Tibial artery (tissue), 4 donors: ENCODE measurements at regions not wholly inside any gene's neighbourhood (a gene's known extent, or its start where the extent isn't known, plus 50 kb on each side); places are given as distances from the start of the nearest gene placed in this dataset.

Experiments used
- DNase-seq, 2 donors: peaks; one replicate each; pipeline ENCODE4 v3.0.0-alpha.2; 2019
- H3K27ac ChIP-seq, 2 donors: fragments of 200-600 bp; sonication (generic) in 1 of 2; 1 replicate in 1 of 2; 2 replicates in 1 of 2; pipeline ENCODE4 v1.5.1; 2018 to 2019; ENCODE audit warnings: mild to moderate bottlenecking in 1 of 2
- H3K27me3 ChIP-seq, 2 donors: fragments of 200-600 bp; sonication (generic) in 1 of 2; one replicate each; pipeline versions ENCODE4 v1.5.1 to v1.6.0; 2016 to 2019
- H3K36me3 ChIP-seq, 3 donors: fragments of 200-600 bp; sonication (generic) in 2 of 3; one replicate each; pipeline ENCODE4 v1.5.1; 2016 to 2019; ENCODE audit warnings: mild to moderate bottlenecking in 2 of 3
- H3K4me1 ChIP-seq, 4 donors: fragments of 200-600 bp; sonication (generic) in 2 of 4; 1 replicate in 3 of 4; 2 replicates in 1 of 4; pipeline ENCODE4 v1.5.1; 2016 to 2019
- H3K4me3 ChIP-seq, 2 donors: fragments of 200-600 bp; sonication (generic) in 1 of 2; 1 replicate in 1 of 2; 2 replicates in 1 of 2; pipeline ENCODE4 v1.5.1; 2018 to 2019; ENCODE audit warnings: mild to moderate bottlenecking in 2 of 2
- H3K9me3 ChIP-seq, 3 donors: fragments of 200-600 bp; sonication (generic) in 1 of 3; one replicate each; pipeline ENCODE4 v1.5.1; 2016 to 2019
- intact Hi-C: fragments of 100-400 bp; cut with DNase I; formaldehyde crosslinking; loops from one replicate; pipeline ENCODE4 v1.15.0; 2023; ENCODE audit warnings: low total_unique reads
- TF ChIP-seq, protein P1 (sequence below), 2 experiments: fragments of 200-600 bp in 1 of 2; fragments of 450-650 bp in 1 of 2; IDR thresholded peaks; one replicate each; pipeline ENCODE4 v1.5.1; 2017 to 2019; ENCODE audit warnings: antibody characterized with exemption in 2 of 2, mild to moderate bottlenecking in 1 of 2, moderate library complexity in 1 of 2

DNA sequence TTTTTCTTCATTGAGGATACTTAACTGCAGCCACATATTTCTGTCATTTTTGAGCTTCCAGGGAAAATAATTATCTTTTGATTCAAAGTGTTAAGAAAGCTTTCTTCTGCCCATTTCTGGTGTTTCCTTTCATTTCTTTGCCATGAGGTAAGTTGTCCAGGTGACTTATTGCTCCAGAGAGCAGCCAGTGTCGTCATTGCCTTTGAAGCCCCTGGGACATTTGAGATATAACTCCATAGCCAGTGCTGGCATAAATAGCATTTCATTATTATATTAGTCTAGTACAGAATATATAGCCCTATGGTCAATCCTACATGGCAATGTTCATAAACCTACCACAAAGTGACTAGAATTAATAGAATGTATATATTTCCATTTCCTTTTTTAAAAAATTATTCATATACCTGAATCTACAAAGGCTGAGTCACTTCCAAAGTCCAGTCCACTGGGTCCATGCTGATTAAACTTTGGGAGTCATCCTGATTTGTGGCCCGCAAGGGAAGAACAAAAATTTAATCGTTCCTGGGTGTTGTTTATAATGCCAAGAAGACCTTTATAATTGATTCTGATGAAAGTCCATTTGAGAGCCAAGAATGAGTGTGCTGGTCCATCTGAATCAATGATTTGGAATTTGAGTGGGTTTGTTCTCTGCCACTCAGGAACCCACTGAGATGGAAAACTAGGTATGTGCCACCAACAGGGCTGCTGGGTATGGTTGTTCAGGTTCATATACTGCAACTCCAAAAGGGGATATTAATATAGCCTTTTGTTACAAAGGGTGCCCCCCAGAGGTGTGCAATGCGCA is 221.8 kb upstream of the PLXNA2 start:
- H3K27me3 ChIP-seq: no peaks in the 10 kb centered on the region
- no peak for DNase-seq
- no peaks in the 10 kb centered on the region for H3K4me1 ChIP-seq
- H3K4me3 ChIP-seq: no peak overlapping the region
- no peaks in the 10 kb centered on the region for H3K36me3 ChIP-seq
- H3K27ac ChIP-seq: no peak overlapping the region
- TF ChIP-seq, protein P1, sequence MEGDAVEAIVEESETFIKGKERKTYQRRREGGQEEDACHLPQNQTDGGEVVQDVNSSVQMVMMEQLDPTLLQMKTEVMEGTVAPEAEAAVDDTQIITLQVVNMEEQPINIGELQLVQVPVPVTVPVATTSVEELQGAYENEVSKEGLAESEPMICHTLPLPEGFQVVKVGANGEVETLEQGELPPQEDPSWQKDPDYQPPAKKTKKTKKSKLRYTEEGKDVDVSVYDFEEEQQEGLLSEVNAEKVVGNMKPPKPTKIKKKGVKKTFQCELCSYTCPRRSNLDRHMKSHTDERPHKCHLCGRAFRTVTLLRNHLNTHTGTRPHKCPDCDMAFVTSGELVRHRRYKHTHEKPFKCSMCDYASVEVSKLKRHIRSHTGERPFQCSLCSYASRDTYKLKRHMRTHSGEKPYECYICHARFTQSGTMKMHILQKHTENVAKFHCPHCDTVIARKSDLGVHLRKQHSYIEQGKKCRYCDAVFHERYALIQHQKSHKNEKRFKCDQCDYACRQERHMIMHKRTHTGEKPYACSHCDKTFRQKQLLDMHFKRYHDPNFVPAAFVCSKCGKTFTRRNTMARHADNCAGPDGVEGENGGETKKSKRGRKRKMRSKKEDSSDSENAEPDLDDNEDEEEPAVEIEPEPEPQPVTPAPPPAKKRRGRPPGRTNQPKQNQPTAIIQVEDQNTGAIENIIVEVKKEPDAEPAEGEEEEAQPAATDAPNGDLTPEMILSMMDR (IDR thresholded peaks at IDR 0.05): no peak
- intact Hi-C loops: no loop called here
- no peaks in the 10 kb centered on the region for H3K9me3 ChIP-seq

DNA sequence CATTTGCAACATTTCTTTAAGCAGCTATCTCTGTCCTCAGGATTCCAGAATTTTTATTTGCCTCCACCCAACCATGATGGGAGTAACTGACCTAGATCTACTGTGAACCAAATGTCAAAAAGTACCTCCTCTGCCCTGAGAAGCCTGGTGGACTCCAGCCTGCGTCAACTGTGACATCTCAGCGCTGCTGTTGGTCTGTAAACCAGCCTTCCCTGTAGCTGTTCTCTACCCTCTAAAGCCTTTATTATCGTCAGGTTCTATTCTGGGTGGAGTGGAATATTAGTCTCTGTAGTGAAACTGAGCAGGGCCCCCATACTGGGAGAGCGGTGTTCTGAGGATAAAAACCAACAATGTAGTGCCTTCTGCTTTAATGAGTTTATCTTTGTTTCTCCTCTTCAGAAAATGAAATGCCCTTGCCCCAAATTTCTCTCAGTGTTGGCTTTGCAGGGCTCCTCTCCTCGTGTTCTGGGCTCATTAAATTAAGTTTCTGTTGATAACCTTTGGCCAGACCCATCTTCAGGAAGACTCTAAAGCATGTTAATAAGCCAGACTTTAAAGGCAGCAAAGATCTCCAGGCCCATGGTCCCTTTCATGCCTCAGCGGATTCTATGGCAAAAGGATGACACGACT is 223.1 kb upstream of the PLXNA2 start:
- H3K27ac ChIP-seq: no peak overlapping the region
- DNase-seq: no peak
- intact Hi-C loops: no loop called here
- no peaks in the 10 kb centered on the region for H3K4me1 ChIP-seq
- TF ChIP-seq, protein P1 (IDR thresholded peaks at IDR 0.05): no peak
- H3K36me3 ChIP-seq: no peaks in the 10 kb centered on the region
- H3K4me3 ChIP-seq: no peak overlapping the region
- H3K27me3 ChIP-seq: no peaks in the 10 kb centered on the region
- no peaks in the 10 kb centered on the region for H3K9me3 ChIP-seq

DNA sequence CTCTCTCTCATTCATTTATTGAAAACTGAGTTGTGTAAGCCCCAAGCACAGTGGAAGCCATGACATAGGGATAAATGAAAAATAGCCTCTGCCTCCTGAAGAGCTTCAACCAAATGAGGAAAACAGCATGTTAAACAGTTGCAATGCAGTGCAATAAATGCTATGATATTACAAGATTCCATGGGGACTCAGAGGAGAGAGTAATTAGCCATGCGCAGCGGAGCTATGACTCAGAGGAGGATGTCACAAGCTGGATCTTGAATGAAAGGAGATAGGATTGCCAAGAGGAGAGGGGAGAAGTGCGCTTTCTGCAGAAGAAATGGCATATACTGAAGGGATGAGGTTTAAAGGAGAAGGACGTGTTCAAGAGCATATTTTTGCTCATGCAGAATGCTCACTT is 231.3 kb upstream of the PLXNA2 start:
- peak in 1 of 2 donors; percentile 53 for DNase-seq
- intact Hi-C loops: no loop called here
- H3K9me3 ChIP-seq: no peaks in the 10 kb centered on the region
- TF ChIP-seq, protein P1 (IDR thresholded peaks at IDR 0.05): no peak
- H3K27ac ChIP-seq: no peak overlapping the region
- no peaks in the 10 kb centered on the region for H3K27me3 ChIP-seq
- no peaks in the 10 kb centered on the region for H3K36me3 ChIP-seq
- H3K4me3 ChIP-seq: no peak overlapping the region
- peaks cover 0 to 12% (median 6%) of the 10 kb centered on the region in 4 donors for H3K4me1 ChIP-seq

DNA sequence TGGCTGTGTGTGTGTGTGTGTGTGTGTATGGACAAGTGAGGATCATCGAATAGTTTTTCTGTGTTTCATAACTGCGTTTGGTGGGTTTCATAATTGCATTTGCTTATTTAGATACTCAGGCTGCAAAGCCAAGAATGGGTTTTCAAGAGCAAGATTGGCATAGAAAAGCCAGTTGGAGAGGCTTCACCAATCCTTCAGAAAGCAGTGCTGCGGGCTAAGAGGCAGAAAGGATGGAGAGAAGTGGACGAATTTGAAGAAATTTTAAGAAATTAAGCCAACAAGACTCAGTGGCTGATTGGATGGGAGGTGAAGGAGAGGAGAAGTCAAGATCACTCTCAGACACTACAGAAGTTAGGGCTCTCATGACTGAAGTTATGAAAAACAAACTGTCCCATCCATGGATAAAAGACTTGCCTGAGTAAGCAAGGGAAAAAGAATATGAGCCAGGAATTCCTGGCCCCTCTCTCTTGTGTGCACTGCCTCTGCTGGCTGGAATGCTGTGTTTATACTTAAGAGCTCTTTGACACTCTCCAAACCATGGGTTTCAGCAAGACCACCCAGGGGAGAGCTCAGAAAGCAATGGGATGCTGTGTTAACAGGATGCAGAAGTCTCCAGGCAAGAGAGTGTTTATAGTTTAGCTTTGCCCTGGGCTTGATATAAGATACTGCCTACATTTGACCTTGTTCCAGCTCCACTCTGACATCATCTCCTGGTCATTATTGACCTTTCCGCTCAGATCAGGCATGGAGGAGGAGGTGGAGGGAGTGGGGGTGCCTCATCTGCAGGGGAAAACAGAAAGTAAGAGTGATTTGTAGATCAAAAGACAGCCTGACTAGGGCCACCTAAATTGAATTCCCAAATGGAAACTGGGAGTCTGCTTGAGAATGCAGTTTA is 232.0 kb upstream of the PLXNA2 start:
- Histone ChIP-seq H3K36me3 (no peaks in the 10 kb centered on the region), H3K9me3 (no peaks in the 10 kb centered on the region), H3K4me1 (peaks cover 0 to 12% (median 6%) of the 10 kb centered on the region in 4 donors), H3K4me3 (no peak overlapping the region), H3K27ac (no peak overlapping the region), H3K27me3 (no peaks in the 10 kb centered on the region)
- DNase-seq: no peak
- intact Hi-C loops: no loop called here
- TF ChIP-seq, protein P1 (IDR thresholded peaks at IDR 0.05): no peak

DNA sequence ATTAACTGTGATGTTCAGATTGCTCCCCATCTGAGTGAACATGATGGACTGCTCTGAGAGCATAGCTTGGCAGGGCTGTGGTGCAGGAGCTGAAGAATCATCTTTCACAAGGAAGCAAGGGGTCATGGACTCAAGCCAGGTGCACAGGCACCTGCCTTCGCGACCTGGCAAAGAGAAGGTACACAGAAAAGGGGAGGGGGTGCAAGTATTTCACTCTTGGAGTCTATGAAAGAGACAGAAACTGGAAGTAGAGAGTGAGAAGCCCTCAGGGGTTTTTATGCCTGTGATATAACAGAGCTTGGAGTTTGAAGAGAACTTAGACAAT is 232.6 kb upstream of the PLXNA2 start:
- intact Hi-C loops: no loop called here
- Histone ChIP-seq H3K27ac (no peak overlapping the region), H3K36me3 (no peaks in the 10 kb centered on the region), H3K9me3 (no peaks in the 10 kb centered on the region), H3K4me3 (no peak overlapping the region), H3K4me1 (peaks cover 0 to 12% (median 6%) of the 10 kb centered on the region in 4 donors), H3K27me3 (no peaks in the 10 kb centered on the region)
- DNase-seq: no peak
- TF ChIP-seq, protein P1 (IDR thresholded peaks at IDR 0.05): no peak
